ENCODE measurements at regions not wholly inside any gene's neighbourhood (a gene's known extent, or its start where the extent isn't known, plus 50 kb on each side); places are given as distances from the start of the nearest gene placed in this dataset.
A peak's percentile ranks its signal among the peaks of the same experiment; 100 is the strongest.

GRCh38 chr2:147165697-147166382, 679.0 kb upstream of the ACVR2A start:
- no peak for TF ChIP-seq CTCF (IDR thresholded peaks at IDR 0.05; ENCODE audit: unreplicated experiment)
- H3K27me3 Mint-ChIP-seq (ENCODE audit: insufficient read depth, unreplicated experiment), result no peaks in the 10 kb centered on the region
- H3K36me3 Mint-ChIP-seq (ENCODE audit: insufficient read depth, unreplicated experiment), result no peaks in the 10 kb centered on the region
- ChIA-PET POLR2A (no interaction called here), CTCF (no interaction called here)
- intact Hi-C loops (cut with micrococcal nuclease), result no loop called here
- H3K27ac Mint-ChIP-seq (ENCODE audit: low read depth, unreplicated experiment), result no peak overlapping the region
- H3K4me3 Mint-ChIP-seq (ENCODE audit: unreplicated experiment), result no peak overlapping the region
- peaks cover 5% of the 10 kb centered on the region for H3K9me3 Mint-ChIP-seq (ENCODE audit: unreplicated experiment)
- peaks cover 14% of the 10 kb centered on the region for H3K4me1 Mint-ChIP-seq (ENCODE audit: insufficient read depth, unreplicated experiment)
- no peak for DNase-seq (ENCODE audit: unreplicated experiment)
- no TSS peak for BruUV-seq (replicated peaks)

GRCh38 chr2:147164563-147164962, 680.3 kb upstream of the ACVR2A start:
- intact Hi-C loops (cut with micrococcal nuclease), result no loop called here
- ChIA-PET CTCF (no interaction called here), POLR2A (no interaction called here)
- H3K4me1 Mint-ChIP-seq (ENCODE audit: insufficient read depth, unreplicated experiment), result peaks cover 14% of the 10 kb centered on the region
- no peak for DNase-seq (ENCODE audit: unreplicated experiment)
- H3K27me3 Mint-ChIP-seq (ENCODE audit: insufficient read depth, unreplicated experiment), result no peaks in the 10 kb centered on the region
- no peak overlapping the region for H3K4me3 Mint-ChIP-seq (ENCODE audit: unreplicated experiment)
- no peak for TF ChIP-seq CTCF (IDR thresholded peaks at IDR 0.05; ENCODE audit: unreplicated experiment)
- H3K27ac Mint-ChIP-seq (ENCODE audit: low read depth, unreplicated experiment), result no peak overlapping the region
- no TSS peak for BruUV-seq (replicated peaks)
- peaks cover 5% of the 10 kb centered on the region for H3K9me3 Mint-ChIP-seq (ENCODE audit: unreplicated experiment)
- no peaks in the 10 kb centered on the region for H3K36me3 Mint-ChIP-seq (ENCODE audit: insufficient read depth, unreplicated experiment)

- peaks cover 5% of the 10 kb centered on the region for H3K9me3 Mint-ChIP-seq (ENCODE audit: unreplicated experiment)
- no peak for TF ChIP-seq CTCF (IDR thresholded peaks at IDR 0.05; ENCODE audit: unreplicated experiment)
- H3K36me3 Mint-ChIP-seq (ENCODE audit: insufficient read depth, unreplicated experiment), result no peaks in the 10 kb centered on the region
- peak; percentile 14 for DNase-seq (ENCODE audit: unreplicated experiment)
- peaks cover 14% of the 10 kb centered on the region for H3K4me1 Mint-ChIP-seq (ENCODE audit: insufficient read depth, unreplicated experiment)
- no peaks in the 10 kb centered on the region for H3K27me3 Mint-ChIP-seq (ENCODE audit: insufficient read depth, unreplicated experiment)
- H3K4me3 Mint-ChIP-seq (ENCODE audit: unreplicated experiment), result no peak overlapping the region
- no TSS peak for BruUV-seq (replicated peaks)
- CTCF ChIA-PET, result no interaction called here
- POLR2A ChIA-PET, result interaction anchor here (1.0 kb wide), 1 partner anchor 12 kb away, joined by 4 read pairs; no protein-coding TSS in a partner anchor
- no peak overlapping the region for H3K27ac Mint-ChIP-seq (ENCODE audit: low read depth, unreplicated experiment)
- intact Hi-C loops (cut with micrococcal nuclease), result no loop called here
Observed at GRCh38 chr2:147161746-147162145, 683.1 kb upstream of the ACVR2A start.

GRCh38 chr2:147156970-147157369, 687.9 kb upstream of the ACVR2A start:
- no TSS peak for BruUV-seq (replicated peaks)
- intact Hi-C loops (cut with micrococcal nuclease), result no loop called here
- Mint-ChIP-seq H3K4me1 (ENCODE audit: insufficient read depth, unreplicated experiment) (peaks cover 8% of the 10 kb centered on the region), H3K4me3 (ENCODE audit: unreplicated experiment) (no peak overlapping the region), H3K27me3 (ENCODE audit: insufficient read depth, unreplicated experiment) (no peaks in the 10 kb centered on the region), H3K9me3 (ENCODE audit: unreplicated experiment) (no peaks in the 10 kb centered on the region), H3K27ac (ENCODE audit: low read depth, unreplicated experiment) (no peak overlapping the region), H3K36me3 (ENCODE audit: insufficient read depth, unreplicated experiment) (no peaks in the 10 kb centered on the region)
- no peak for DNase-seq (ENCODE audit: unreplicated experiment)
- CTCF ChIA-PET, result no interaction called here
- POLR2A ChIA-PET, result no interaction called here
- no peak for TF ChIP-seq CTCF (IDR thresholded peaks at IDR 0.05; ENCODE audit: unreplicated experiment)

All from MCF 10A (cell line).